Common myeloid progenitor, CD34-positive (primary cell): ENCODE measurements at regions not wholly inside any gene's neighbourhood (a gene's known extent, or its start where the extent isn't known, plus 50 kb on each side); places are given as distances from the start of the nearest gene placed in this dataset.

Experiments
- CTCF ChIA-PET: fragments of 350-600 bp; sonication (Branson Sonifier 250); formaldehyde crosslinking; loops from one replicate; lab custom pipeline; 2021; ENCODE audit warnings: antibody characterized with exemption; lab: Charles Lee
- POLR2A ChIA-PET: fragments of 350-600 bp; sonication (Branson Sonifier 250); formaldehyde crosslinking; loops from one replicate; lab custom pipeline; 2021; ENCODE audit warnings: antibody characterized with exemption; lab: Charles Lee
- DNase-seq, 3 donors: peaks; one replicate each; pipeline versions ENCODE4 v3.0.0 to v3.0.0-alpha.2; 2013
- H3K27ac ChIP-seq, 2 experiments: 1 replicate in 1 of 2; 2 replicates in 1 of 2; pipeline ENCODE4 v1.7.0; 2013; ENCODE audit warnings: inconsistent platforms in 2 of 2, low read length in 2 of 2, mild to moderate bottlenecking in 2 of 2, low read depth in 1 of 2, moderate library complexity in 1 of 2; ENCODE audit not compliant: severe bottlenecking in 2 of 2, insufficient read depth in 1 of 2, poor library complexity in 1 of 2
- H3K27me3 ChIP-seq, 5 experiments: replicated peaks in 2 of 5; 1 replicate in 3 of 5; 2 replicates in 2 of 5; pipeline versions ENCODE4 v1.6.1 to v1.7.0; 2013; ENCODE audit warnings: low read length in 4 of 5, mild to moderate bottlenecking in 2 of 5, moderate library complexity in 2 of 5, inconsistent platforms in 1 of 5; ENCODE audit not compliant: insufficient read depth in 5 of 5, control insufficient read depth in 4 of 5
- H3K36me3 ChIP-seq, 4 experiments: 1 replicate in 2 of 4; 2 replicates in 2 of 4; pipeline versions ENCODE4 v1.6.1 to v1.7.0; 2013; ENCODE audit warnings: low read length in 3 of 4, control low read depth in 1 of 4, mild to moderate bottlenecking in 1 of 4; ENCODE audit not compliant: control insufficient read depth in 4 of 4, insufficient read depth in 4 of 4
- H3K4me1 ChIP-seq, 4 experiments: 1 replicate in 3 of 4; 2 replicates in 1 of 4; pipeline versions ENCODE4 v1.6.1 to v1.7.1; 2013; ENCODE audit warnings: low read length in 3 of 4, mild to moderate bottlenecking in 3 of 4, control low read depth in 1 of 4, inconsistent platforms in 1 of 4, moderate library complexity in 1 of 4; ENCODE audit not compliant: control insufficient read depth in 4 of 4, insufficient read depth in 4 of 4; ENCODE audit errors: control extremely low read depth in 1 of 4
- H3K4me3 ChIP-seq, 7 experiments: 1 replicate in 4 of 7; 2 replicates in 3 of 7; pipeline versions ENCODE4 v1.5.1 to v1.7.0; 2013; ENCODE audit warnings: mild to moderate bottlenecking in 7 of 7, low read length in 6 of 7, moderate library complexity in 6 of 7, inconsistent platforms in 2 of 7, low read depth in 2 of 7, control low read depth in 1 of 7; ENCODE audit not compliant: insufficient read depth in 4 of 7, control insufficient read depth in 1 of 7; ENCODE audit errors: extremely low read depth in 1 of 7
- H3K9me3 ChIP-seq, 5 experiments: 1 replicate in 4 of 5; 2 replicates in 1 of 5; pipeline versions ENCODE4 v1.6.1 to v1.7.1; 2013; ENCODE audit warnings: low read length in 4 of 5, mild to moderate bottlenecking in 2 of 5, inconsistent platforms in 1 of 5, low read depth in 1 of 5, moderate library complexity in 1 of 5; ENCODE audit not compliant: control insufficient read depth in 4 of 5, insufficient read depth in 2 of 5; ENCODE audit errors: control extremely low read depth in 1 of 5
- WGBS: methylation state at CpG from one replicate; pipeline ENCODE4 v1.1.5; 2013; ENCODE audit not compliant: insufficient coverage; 5-methylcytosine and 5-hydroxymethylcytosine counted together

- no peak overlapping the region for H3K27ac ChIP-seq
- CTCF ChIA-PET: no interaction called here
- POLR2A ChIA-PET: no interaction called here
- H3K4me3 ChIP-seq: no peak overlapping the region
- no peaks in the 10 kb centered on the region for H3K4me1 ChIP-seq
- H3K27me3 ChIP-seq: no peaks in the 10 kb centered on the region
- DNase-seq: no peak
- no peaks in the 10 kb centered on the region for H3K36me3 ChIP-seq
- H3K9me3 ChIP-seq: no peaks in the 10 kb centered on the region
Measured at GRCh38 chrX:87067795-87068369, 449.7 kb upstream of the KLHL4 start.

DNA sequence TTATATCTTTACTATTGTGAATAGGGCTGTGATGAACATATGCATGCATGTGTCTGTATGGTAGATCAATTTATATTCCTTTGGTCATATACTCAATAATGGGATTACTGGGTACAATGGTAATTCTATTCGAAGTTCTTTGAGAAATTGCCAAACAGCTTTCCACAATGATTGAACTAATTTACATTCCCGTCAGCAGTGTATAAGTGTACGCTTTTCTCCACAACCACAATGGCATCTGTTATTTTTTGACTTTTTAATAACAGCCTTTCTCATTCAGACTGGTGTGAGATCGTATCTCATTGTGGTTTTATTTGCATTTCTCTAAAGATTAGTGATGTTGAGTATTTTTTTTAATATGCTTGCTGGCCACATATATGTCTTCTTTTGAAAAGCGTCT is 439.4 kb upstream of the KLHL4 start:
- H3K27ac ChIP-seq: no peak overlapping the region
- POLR2A ChIA-PET: no interaction called here
- no peak for DNase-seq
- WGBS: 72% methylated on average over 2 of the region's 5 CpGs
- no peak overlapping the region for H3K4me3 ChIP-seq
- CTCF ChIA-PET: no interaction called here
- H3K36me3 ChIP-seq: no peaks in the 10 kb centered on the region
- H3K4me1 ChIP-seq: no peaks in the 10 kb centered on the region
- H3K27me3 ChIP-seq: no peaks in the 10 kb centered on the region
- no peaks in the 10 kb centered on the region for H3K9me3 ChIP-seq

- H3K27me3 ChIP-seq: no peaks in the 10 kb centered on the region
- POLR2A ChIA-PET: no interaction called here
- no peak overlapping the region for H3K27ac ChIP-seq
- no peaks in the 10 kb centered on the region for H3K9me3 ChIP-seq
- no peak overlapping the region for H3K4me3 ChIP-seq
- 76% methylated on average over 3 of the region's 3 CpGs for WGBS
- CTCF ChIA-PET: no interaction called here
- no peaks in the 10 kb centered on the region for H3K36me3 ChIP-seq
- DNase-seq: no peak
- peaks cover 0 to 9% (median 0%) of the 10 kb centered on the region in 4 experiments for H3K4me1 ChIP-seq
Measured at GRCh38 chrX:87098477-87098876, 419.1 kb upstream of the KLHL4 start.

- peaks cover 0 to 9% (median 0%) of the 10 kb centered on the region in 4 experiments for H3K4me1 ChIP-seq
- ChIA-PET CTCF (no interaction called here), POLR2A (no interaction called here)
- no peak overlapping the region for H3K4me3 ChIP-seq
- no peaks in the 10 kb centered on the region for H3K9me3 ChIP-seq
- WGBS: no CpG with 5 or more reads among the region's 1 CpG
- H3K36me3 ChIP-seq: no peaks in the 10 kb centered on the region
- H3K27ac ChIP-seq: no peak overlapping the region
- DNase-seq: no peak
- H3K27me3 ChIP-seq: no peaks in the 10 kb centered on the region
Measured at GRCh38 chrX:87105131-87105530, 412.5 kb upstream of the KLHL4 start.

DNA sequence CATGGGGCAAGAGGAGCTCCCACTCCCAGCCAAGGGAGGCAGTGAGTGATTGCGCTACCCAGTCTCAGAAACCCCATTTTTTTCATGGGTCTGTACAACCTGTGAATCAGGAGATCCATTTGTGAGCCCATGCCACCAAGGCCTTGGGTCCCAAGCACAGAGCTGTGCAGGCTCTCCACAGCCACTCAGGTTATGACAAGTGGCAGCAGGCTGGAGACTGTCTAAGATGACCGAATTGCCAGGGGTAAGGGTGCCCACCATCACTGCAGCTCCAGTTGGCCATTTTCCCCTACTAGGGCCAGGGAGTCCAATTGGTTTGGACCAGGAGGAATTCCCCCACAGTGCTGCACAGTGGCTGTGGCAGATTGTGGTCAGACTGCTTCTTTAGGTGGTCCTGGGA is 407.5 kb upstream of the KLHL4 start:
- peaks cover 0 to 2% (median 0%) of the 10 kb centered on the region in 5 experiments for H3K9me3 ChIP-seq
- WGBS: 95% methylated on average over 2 of the region's 2 CpGs
- H3K36me3 ChIP-seq: no peaks in the 10 kb centered on the region
- H3K4me1 ChIP-seq: no peaks in the 10 kb centered on the region
- CTCF ChIA-PET: no interaction called here
- H3K4me3 ChIP-seq: no peak overlapping the region
- POLR2A ChIA-PET: no interaction called here
- H3K27me3 ChIP-seq: no peaks in the 10 kb centered on the region
- DNase-seq: no peak
- no peak overlapping the region for H3K27ac ChIP-seq

GRCh38 chrX:87140800-87141483 is 376.7 kb upstream of the KLHL4 start:
- Histone ChIP-seq H3K27ac (no peak overlapping the region), H3K9me3 (no peaks in the 10 kb centered on the region), H3K36me3 (no peaks in the 10 kb centered on the region), H3K4me1 (no peaks in the 10 kb centered on the region), H3K27me3 (no peaks in the 10 kb centered on the region), H3K4me3 (no peak overlapping the region)
- WGBS: 63% methylated on average over 15 of the region's 18 CpGs
- ChIA-PET POLR2A (no interaction called here), CTCF (no interaction called here)
- DNase-seq: no peak

- Histone ChIP-seq H3K36me3 (no peaks in the 10 kb centered on the region), H3K27ac (no peak overlapping the region), H3K4me3 (no peak overlapping the region), H3K4me1 (no peaks in the 10 kb centered on the region), H3K27me3 (no peaks in the 10 kb centered on the region), H3K9me3 (no peaks in the 10 kb centered on the region)
- ChIA-PET CTCF (no interaction called here), POLR2A (no interaction called here)
- DNase-seq: no peak
- WGBS: 68% methylated on average over 4 of the region's 4 CpGs
Measured at GRCh38 chrX:87160435-87161010, 357.1 kb upstream of the KLHL4 start.
